ENCODE measurements at regions not wholly inside any gene's neighbourhood (a gene's known extent, or its start where the extent isn't known, plus 50 kb on each side); places are given as distances from the start of the nearest gene placed in this dataset.

- no peak for DNase-seq
Measured at GRCh38 chr5:6806668-6807067, 93.4 kb downstream of the TENT4A start.

GRCh38 chr5:6808462-6808861, 95.2 kb downstream of the TENT4A start:
- DNase-seq, result no peak

GRCh38 chr5:6810641-6811405, 97.6 kb downstream of the TENT4A start:
- no peak for DNase-seq

DNA sequence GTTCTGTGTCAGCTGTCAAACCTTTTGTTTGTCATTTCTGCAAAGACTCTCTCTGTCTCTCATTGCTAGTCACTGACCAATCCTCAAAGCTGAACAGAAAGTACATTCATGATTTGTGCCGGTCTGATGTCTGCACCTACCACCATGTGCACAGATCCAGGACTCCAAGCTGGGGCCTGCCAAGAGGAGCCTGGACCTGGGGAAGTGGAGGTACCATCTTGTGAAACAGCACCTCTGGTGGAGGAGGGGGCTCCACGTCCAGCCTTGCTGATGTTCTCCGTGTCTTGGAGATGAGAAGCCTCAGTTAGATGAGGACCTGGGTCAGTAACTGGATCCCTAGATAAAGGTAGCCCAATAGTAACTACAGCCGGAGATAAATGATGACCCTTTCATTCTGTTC, 98.9 kb downstream of the TENT4A start:
- no peak for DNase-seq

- DNase-seq, result no peak
Measured at GRCh38 chr5:6812800-6813731, 99.8 kb downstream of the TENT4A start.

GRCh38 chr5:6814816-6815215, 101.6 kb downstream of the TENT4A start:
- DNase-seq, result no peak

DNA sequence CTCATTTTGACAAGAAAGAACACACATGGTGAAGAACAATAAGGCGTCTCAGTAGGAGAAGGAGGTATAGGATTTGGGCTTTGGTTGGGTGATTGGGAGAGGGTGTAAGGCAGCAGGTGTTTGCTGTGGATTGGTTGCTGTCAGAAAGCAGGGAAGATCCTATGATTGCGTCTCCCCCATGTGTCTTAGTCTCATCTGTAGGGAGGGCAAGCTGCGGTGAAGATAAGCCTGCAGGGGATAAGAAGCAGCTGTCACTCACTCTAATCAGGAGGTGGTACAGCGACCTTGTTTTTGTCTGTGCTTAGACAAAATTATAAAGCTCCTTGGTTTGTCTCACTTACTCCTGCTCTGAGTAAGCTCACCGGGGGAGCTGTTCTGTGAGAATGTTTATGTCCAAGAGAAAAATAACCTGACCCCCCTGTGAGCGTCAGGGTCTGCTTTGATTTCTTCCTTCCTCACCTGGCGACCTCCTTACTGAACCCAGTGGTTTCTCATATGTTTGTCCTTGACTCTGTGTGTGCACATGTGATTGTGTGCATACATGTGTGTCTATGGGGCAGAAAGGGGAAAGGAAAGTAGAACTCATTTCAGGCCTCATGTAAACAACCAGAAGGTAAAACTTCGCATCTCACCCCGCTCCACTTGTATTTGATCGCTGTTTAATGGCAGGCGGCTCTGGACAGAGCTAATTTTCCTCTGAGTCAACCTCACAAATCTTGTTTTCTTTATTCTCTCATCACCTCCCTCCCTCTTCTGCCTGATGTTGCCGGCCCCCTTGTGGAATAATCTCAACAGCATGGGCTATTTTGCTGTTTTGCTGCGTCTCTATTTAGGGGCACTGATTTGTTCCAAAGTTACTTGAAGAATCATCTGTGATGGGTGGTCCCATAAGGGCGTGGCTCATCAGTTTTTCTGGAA, 105.6 kb downstream of the TENT4A start:
- DNase-seq, result no peak

DNA sequence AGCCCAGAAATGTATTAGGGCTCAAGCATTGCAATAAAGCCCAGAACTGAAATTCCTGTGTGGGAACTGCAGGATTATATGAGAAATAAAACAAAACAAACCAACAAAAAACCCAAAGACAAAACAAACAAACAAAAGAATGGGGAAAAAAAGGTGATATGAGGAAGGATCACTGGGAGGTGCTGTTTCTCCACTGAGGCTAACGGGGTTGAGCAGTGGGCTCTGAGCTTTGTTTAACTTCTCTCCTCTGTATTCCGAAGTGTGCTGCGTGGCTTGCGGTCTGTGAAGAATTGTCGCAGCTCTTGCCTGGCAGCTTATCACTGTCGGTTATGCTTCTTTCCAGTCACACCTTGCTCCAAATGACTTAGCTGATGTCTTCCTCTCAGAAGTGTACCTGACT, 106.3 kb downstream of the TENT4A start:
- peak; percentile 72 for DNase-seq

GRCh38 chr5:6820851-6821479, 107.7 kb downstream of the TENT4A start:
- peak; percentile 92 for DNase-seq

DNA sequence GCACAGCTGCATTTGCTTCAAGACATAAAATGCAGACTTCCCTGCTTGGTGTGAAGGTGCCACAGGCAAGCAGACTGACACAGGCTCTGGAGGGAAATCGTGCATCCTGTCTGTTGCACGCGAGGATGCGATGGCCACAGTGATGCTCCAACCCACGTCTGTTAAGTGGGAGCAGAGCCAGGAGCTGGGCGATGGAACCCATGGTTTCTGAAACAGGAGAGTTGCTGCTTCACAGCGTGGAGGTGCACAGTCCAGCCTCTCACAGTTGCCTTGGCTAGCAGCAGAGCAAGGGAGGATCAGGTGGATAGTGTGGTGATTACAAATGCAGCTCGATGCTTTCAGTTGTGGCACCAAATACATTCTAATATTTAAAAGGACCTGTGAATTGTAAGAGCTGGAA, 108.8 kb downstream of the TENT4A start:
- no peak for DNase-seq

DNA sequence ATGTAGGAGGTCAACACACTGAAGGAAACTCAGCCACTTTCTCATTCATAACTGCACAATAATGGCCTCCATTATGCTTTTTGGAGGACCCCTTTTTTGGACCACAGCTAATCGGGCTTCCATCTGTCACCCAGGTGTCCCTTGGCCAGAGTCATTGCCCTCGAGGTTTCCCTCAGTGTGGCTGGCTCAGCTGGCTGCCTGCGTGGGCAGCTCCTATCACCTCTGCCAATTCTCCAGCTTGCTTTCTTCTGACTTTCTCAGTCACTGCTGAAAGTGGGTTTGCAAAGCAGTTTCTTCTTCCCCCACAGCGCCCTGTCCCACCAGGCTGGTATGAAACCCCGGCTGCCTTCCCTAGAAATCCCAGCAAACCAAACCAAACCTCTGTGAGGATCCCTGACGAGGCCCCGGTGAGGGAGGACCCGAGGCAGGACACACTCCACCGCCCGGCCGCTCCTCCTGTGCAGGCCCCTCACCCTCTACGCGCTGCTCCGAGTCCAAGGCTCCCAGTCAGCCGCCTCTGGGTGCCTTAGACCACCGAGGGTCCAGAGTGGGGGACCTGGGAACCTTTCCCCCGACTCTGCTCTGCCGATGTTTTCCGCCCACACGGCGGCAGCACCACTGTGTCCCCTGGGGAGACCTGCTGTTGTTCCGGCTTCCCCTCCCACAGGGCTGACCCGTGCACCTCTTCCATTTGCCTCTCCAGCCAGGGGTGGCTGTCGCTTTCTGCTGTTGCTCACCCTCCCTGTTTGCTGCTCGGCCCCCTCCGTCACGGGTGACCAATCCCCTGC, 109.5 kb downstream of the TENT4A start:
- no peak for DNase-seq

GRCh38 chr5:6823996-6824395, 110.8 kb downstream of the TENT4A start:
- no peak for DNase-seq

DNA sequence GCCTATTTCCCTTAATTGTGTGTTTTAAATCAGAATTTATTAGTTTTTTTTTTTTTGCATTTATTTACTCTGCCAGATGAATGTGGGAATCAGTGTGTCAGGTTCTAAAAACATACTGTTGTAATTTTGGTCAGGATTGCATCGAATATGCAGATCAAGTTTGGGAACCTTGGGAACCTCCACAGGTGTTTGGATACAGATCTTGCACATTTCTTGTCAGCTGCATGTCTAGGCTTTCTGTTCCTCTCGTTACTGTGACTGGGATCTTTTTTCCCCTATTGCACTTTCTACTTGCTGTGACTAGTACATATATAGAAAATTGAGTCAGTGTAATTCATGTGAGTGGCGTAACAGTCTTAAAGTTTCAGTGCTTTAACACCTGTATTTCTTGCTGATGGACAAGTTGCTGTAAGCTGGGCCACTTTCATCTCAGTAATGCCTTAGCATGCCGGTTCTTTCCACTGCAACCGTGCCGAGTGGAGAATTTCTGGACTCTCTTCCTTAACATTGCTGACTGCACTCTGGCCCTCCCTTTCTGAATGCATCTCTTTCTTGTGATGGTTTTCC, 112.5 kb downstream of the TENT4A start:
- DNase-seq, result no peak

DNA sequence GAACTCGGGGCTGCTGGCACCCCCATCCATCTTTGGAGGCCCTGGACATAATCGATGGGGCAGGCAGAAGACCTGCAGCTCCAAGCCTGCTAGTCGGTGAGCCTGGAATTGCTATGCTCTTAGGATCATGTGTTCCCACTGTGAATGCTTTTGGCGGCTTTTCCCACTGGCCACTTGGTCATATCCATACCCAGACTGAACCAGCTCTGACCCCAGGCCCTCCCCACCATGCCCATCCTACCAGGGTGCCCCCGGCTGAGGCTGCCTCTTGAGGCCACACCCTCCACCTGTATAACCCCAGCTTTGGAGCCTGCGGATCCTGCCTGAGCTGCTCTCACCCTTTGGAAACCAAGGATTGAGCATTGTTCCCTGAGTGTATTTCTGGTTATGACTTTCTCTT, 113.5 kb downstream of the TENT4A start:
- no peak for DNase-seq

- DNase-seq, result no peak
Measured at GRCh38 chr5:6827526-6828219, 114.4 kb downstream of the TENT4A start.

GRCh38 chr5:6829150-6829784, 116.0 kb downstream of the TENT4A start:
- no peak for DNase-seq

DNA sequence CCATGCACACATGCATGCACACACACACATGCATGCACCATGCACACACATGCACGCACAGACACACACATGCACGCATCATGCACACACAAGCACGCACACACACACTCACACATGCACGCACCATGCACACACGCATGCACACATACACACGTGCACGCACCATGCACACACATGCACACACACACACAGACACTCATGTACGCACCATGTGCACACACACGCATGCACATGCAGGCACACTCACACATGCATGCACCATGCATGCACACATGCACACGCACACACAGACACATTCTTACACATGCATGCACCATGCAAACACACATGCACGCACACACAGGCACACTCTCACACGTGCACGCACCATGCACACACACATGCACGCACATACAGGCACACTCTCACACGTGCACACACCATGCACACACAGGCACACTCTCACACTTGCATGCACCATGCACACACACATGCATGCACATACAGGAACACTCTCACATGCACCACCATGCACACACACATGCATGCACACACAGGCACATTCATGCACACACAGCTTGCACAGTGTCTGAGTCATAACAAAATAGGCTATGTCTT, 117.5 kb downstream of the TENT4A start:
- DNase-seq, result no peak

- DNase-seq, result no peak
Measured at GRCh38 chr5:6831678-6832671, 118.7 kb downstream of the TENT4A start.

Data from NCI-H1694 treated with DMSO at 0.1 percent for 48 hours (cell line).